GM18861 (cell line): ENCODE measurements at regions not wholly inside any gene's neighbourhood (a gene's known extent, or its start where the extent isn't known, plus 50 kb on each side); places are given as distances from the start of the nearest gene placed in this dataset.
"Not testable (repeated sequence)": the region's sequence is repeated elsewhere in the genome, so short reads cannot be mapped to it uniquely, and the experiment has no call there.

ENCODE experiments used
- ATAC-seq: cut with Tn5 transposase; IDR thresholded peaks from one replicate; pipeline ENCODE4 v1.9.1; 2021; ENCODE audit not compliant: unreplicated experiment

DNA sequence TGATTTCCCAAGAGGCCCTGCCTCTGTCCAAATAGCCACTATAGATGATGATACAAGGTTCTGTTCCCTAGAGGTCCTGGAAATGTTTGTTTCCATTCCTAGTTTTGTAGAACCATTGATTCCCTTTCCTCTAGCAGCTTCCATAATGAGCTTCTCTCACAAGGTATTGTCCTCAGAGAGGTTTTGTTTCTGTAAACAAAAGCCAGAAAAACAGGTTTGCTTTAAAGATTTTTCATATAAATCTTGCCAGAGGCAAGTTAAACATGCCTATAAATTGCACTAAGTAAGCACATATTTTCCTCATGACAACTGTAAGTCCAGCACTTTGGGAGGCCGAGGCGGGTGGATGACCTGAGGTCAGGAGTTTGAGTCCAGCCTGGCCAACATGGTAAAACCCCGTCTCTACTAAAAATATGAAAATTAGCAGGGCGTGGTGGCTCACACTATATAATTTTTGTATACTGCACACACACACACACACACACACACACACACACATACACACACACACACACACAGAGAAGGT is 1787.7 kb downstream of the EFNA5 start:
- no peak for ATAC-seq

DNA sequence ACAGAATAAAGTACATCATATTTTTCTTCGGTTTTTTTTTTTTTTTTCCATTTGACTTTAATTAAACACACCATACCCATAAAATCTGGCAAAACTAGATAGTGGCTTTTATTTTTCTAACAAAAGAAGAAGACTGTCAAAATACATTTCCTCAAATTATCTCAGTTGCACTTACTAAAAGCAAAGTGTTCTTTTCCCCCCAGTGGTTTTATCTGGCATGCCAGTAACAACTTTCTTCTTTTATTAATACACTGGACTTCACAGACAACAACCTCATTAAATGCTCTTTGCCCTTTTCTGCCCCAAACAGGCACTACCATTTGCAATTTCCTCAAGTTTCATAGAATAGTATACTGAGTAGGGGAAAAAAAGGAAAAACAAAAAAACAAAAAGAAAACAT is 1792.3 kb downstream of the EFNA5 start:
- no peak for ATAC-seq

DNA sequence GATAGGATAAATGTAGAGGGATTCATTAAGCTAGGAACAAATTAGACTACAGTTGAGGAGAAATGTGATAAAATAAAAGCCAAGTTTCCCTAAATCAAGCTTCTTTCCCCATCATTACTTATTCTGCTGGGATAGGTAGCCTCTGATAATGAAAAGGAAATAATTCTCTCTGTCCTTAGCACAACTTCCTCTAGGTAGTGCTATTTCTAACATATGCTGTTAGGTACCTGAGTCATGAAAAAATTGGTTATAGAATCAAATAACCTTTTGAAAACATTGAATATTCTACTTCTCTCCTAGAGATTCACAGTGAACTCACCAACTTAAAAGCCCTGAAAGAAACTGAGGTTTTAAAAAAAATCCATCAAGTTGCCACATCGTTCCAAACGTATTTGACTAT is 1793.1 kb downstream of the EFNA5 start:
- no peak for ATAC-seq

DNA sequence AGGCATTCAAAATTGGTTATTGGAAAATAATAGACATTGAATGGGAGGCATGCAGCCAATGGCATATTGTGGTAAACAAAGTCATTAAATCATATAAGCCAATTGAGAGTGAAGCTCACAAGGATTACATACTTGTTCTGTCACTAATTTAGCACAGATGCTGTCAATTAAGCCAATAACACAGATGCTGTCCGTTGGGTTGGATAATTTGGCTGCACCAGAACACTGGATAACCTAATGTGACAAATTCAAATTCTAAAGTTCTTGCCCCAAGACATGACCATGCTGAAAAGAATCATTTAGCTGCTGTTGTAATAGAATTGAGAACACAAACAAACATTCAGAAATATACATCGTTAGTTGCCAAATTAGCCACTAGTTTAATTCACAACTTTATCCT is 1796.4 kb downstream of the EFNA5 start:
- no peak for ATAC-seq

DNA sequence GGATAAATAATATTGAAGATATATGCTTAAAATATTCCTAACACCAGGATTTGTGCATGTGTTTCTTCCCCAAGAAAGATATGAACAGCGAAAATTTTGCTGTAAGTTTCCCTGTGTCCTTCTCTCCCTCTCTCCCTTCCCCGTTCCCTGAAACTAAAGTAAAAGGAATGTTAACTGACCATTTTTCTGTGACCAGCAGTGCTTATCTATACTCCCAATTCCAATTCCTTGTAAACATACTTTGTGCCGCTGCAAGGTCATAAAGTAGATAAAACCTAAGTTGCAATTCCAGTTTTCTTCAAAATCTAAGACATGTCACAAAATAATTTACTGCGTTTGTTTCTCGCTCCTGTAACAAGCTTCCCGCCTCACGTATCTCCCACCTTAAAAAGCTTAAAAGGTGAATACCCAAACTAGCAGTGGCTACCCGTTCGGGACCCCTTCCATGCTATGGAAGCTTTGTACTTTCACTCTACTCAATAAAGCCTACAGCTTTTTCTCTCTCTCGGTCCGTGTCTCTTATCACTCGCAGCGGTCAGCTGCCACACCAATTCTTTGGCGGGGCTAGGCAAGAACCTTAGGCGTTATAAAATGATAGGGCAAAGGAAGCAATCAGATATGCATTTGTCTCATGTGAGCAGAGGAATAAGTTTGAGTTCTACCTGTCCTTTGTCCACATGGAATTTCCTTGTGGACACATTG is 1798.0 kb downstream of the EFNA5 start:
- no peak for ATAC-seq

DNA sequence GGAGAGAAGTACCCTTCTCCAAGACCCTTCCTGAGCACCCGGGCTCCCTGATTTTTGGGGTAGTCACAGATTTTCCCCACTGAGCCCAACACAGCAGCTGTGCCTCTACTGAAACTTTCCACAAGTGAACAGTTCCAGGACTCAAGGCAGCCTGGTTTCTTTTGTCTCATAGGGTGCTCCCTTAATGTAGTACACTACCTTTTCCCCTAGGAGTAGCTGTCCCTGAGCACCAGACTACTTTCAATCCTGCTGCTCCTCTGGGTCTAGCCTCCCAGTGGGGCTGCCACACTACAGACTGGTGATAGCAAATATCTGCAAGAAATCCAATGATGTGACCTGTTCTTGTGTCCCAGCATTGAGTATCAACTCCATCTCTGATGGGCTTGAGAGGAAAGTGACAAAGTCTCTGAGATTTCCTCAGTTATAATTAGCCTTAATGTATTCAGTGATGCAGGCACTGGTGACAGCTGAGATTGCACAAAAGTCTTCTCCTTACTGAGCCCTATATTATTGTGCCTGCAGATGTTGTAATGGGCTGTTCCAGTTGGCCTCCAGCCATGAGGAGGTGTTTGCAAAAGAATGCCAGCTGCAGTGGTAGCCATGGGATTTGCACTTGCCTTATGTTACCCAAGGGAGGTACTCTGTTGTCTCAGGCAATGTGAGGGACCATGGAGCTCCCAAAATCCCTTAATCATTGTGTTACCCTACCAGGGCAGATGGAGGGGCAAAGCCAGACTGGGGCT is 1802.5 kb downstream of the EFNA5 start:
- ATAC-seq: no peak

DNA sequence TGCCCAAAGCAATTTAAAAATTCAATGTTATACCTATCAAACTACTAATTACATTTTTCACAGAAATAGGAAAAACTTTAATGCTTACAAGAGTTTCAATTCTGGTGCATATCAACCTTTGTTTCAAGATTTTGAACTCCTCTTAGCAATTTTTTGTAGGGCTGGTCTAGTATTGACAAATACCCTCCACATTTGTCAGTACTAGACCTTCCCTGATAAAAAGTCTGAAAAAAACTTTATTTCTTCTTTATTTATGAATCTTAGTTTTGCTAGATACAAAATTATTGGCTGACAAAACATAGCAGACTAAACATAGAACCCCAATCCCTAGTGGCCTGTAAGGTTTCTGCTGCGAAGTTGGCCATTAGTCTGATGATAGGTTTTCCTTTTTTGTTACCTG is 1804.9 kb downstream of the EFNA5 start:
- ATAC-seq: no peak

DNA sequence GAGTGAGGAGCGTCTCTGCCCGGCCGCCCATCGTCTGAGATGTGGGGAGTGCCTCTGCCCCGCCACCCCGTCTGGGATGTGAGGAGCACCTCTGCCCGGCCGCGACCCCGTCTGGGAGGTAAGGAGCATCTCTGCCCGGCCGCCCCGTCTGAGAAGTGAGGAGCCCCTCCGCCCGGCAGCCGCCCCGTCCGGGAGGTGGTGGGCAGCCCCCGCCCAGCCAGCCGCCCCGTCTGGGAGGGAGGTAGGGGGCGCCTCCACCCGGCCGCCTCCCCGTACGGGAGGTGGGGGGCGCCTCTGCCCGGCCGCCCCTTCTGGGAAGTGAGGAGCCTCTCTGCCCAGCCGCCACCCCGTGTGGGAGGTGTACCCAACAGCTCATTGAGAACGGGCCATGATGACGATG is 1811.4 kb downstream of the EFNA5 start:
- ATAC-seq: not testable (repeated sequence)

DNA sequence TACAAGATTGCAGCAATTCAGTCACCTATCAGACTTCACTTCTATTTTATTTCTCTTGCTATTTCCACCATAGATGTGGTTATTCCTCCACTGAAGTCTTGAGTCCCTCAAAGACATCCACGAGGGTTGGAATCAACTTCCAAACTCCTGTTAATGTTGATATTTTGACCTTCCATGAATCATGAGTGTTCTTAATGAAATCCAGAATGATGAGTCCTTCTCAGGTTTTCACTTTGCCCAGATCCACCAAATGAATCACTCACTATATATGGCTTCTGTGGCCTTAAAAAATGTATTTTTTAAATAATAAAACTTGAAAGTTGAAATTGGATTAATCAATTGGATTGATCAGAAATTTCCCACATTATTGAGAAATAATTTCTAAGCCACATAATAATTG is 1821.0 kb downstream of the EFNA5 start:
- ATAC-seq: no peak

DNA sequence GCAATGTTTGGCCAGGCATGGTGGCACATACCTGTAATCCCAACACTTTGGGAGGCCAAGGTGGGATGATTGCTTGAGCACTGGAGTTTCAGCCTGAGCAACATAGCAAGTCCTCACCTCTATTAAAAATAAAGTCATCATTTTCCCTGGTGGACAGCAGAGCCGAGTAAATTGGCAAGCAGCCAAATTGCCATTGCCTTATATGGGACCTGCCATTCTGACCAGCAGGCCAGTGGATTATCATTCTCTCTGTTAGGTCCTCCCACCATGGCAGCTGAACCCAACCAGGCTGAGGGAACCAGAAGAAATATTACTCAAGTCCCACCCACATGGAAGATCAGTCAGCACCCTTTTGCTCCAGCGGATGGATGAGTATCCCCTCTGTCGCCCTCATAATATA is 1829.9 kb downstream of the EFNA5 start:
- ATAC-seq: no peak

DNA sequence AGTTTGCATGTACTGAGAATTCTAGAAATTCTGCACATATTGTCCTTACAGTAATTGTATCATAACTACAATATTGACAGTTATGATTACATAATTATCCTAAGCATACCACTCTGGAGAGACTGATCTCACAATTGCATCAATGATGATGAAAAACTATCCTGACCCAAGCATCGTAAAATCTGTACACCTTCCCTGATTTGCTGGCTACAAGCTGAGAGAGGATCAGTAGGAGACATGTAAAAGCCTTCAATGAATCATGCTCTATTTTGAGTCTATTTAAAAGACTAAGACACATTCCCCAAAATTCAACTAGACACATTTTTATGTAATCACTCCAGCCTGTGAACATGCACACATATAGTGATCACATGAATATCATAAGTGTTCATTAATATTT is 1833.8 kb downstream of the EFNA5 start:
- ATAC-seq: no peak

DNA sequence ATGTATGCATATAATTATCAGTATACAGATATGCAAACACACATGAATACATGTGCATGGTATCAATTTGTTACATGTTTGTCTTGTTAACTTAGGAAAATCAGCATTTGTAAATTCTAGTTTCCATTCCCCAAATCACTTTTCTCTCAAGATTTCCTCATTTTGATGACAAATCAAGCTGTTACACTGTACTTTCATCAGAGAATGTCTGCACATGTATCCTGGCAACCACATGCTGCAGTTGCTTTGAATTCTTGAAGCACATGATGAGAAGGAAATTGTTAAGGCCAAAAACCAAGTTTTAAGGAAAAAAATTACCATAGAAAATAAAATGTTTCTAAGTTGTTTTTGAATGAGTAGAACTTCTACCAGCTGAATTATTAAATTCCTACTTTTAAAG is 1834.5 kb downstream of the EFNA5 start:
- no peak for ATAC-seq

DNA sequence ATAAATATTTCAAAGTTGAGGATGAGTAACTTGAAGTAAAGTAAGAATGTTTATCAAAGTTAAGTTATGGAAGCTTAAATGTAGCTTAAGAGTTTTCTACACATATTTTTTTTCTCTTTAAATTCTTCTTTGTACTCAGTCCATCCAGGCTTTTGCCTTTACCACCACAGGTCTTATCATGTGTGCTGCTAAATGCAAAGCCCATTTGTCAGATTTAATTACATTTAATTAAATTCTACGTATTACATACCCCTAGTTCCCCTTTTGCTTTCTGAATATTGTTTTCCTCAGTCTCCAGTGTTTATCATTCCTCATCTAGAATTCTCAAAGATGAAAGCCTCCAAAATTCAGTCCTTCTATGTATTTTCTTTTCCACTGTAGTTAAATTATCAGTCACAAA is 1841.9 kb downstream of the EFNA5 start:
- no peak for ATAC-seq

DNA sequence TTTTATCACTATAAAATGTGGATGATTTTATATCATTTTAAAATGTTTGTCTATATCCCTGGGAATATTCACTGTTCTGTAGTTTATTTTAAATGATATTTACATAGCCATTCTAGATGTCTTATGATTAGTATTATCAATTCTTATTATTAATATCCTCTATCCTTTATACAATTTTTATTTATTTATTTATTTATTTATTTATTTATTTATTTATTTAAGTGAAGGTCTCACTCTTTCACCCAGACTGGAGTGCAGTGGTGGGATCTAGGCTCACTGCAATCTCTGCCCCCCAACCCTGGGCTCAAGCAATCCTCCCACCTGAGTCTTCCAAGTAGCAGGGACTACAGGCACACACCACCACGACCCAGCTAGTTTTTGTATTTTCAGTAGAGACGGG is 1848.9 kb downstream of the EFNA5 start:
- no peak for ATAC-seq

DNA sequence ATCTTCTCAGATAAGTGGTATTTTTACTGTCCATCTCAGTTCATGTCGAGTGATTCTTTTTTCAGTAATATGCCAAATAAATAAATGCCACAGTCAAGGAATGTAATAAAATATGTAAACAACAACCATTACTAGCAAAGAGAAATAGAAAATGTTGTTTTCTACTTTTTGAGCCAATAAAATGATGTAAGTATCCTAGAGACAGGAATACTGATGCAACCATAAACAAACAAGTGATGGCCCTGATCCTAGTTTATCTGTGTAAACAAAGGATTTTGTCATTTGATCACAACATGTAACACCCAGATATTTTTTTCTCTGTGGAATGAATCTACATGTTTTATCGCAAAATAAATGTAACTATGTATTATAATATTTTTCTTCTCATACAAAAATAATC is 1852.8 kb downstream of the EFNA5 start:
- ATAC-seq: no peak

DNA sequence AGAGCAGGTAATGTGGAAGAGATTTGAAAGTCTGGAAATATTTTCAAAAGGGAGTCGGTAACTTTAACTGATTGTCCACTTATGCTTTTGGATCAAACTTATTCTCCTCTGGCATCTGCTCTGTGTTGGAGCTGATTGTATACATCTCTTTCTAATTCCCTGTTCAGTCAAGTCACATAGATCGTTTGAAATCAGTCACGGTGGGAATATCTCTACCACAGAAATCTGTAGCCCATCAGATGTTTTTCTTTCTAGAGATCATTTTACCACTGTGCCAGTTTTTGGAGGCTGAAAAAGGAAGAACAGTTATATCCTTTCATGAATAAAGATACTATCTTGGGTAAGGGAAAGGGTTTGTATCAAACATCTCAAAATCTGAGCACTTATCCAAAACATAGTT is 1853.3 kb downstream of the EFNA5 start:
- ATAC-seq: no peak

DNA sequence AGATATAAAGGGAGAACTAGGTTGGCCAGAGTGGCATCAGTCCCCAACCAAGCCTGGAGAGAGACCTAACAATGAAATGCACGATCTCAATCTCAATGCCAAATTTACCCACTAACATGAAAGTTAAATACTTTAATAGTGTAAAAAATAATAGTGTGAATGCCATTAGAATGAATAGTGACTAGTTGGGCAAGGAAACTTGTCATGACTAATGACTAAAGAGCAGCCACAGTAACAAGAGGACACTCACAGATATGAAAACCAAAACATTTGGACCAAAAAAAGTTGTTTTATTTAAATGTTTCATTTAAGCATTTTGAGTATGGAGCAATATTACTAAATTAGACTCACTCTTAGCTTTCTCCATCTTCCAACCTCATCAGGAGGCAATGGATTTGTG is 1853.8 kb downstream of the EFNA5 start:
- no peak for ATAC-seq

DNA sequence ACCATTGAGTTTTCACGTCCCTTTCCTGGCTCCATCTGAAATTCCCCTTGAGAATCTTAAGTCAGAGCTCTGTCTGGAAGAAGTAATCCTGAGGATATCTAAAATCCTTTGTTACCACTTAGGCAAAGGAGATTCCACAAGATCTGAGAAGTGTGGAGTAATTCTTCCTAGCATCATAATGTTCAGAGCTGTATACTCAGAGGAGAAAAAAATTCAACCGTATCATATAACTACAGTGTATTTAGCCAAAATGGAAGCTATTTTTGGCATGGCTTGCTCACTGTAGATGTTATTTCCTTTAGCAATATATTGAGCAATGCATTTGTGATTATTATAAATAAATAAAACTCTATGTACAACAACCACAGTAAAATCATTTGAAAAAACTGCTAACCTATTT is 1858.4 kb downstream of the EFNA5 start:
- ATAC-seq: no peak

DNA sequence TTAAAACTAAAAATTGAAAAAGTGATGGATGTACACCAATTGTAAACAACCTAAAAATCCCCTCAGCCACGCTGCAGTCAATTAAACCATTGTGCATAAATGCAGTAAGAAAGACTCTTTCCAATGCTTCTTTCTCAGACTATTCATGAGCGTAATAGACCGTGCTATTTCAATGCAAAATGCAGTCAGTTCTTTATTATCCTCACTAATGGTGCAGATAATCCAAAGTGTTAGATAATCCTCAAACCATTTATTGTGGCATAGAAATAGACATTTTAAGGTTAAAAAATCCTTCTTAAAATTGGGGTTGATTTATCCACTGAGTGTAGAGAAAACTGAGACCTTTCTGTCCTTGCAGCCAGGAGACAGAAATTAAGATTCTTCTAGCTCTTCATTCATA is 1862.8 kb downstream of the EFNA5 start:
- no peak for ATAC-seq

DNA sequence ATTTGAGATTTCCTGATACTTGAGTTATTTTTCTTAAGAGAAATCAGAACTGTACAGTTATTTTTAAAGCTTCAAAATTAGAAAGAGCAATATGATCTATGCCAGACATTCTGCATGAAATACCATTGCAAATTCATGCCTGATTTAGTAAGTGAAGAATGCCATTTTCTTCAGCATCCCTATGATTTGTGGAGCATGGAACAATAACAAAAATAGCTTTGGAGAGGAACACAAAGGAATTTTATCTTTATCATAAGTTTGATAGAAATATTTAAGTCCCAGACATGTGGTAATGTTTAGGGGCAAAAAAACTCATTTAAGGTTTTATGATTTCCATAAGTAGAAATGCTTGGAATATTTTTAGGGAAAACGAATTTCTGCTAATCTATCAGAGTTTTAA is 1863.4 kb downstream of the EFNA5 start:
- ATAC-seq: no peak

DNA sequence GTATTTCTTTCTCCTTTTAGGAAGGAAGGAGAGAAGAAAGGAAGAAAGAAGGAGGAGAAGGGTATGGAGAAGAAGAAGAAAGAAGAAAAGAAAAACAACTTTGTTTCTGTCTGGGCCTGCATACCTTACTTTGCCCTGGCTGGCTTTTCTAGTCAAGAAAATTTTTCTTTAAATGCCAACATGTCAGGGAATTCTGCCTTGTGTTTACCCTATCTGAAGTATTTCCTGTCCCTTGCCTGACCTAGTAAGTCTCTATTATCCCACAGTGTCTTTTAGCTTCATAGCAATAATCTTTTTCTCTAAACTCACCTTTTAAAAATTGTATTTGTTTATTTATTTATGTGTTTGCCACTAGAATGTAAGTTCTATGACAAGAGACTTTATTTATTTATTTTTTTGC is 1864.1 kb downstream of the EFNA5 start:
- no peak for ATAC-seq

DNA sequence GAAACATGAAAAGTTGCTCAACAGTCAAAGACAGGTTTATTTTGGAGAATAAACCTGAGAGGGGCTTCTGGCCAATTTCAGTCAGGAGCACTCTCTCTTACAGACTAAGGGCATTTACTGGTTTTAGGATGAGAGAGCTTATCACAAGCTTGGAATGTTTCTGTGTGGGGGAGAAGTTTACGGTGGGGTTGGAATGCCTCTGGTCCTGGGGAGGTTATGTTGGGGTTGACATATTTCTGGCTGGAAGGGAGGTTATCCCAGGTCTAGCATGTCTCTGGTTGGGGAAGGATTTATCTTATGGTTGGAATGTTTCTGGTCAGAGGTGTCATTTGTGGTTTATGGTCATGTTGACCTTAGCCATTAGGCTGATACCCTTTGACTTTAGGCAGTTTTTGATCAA is 1867.3 kb downstream of the EFNA5 start:
- ATAC-seq: no peak

DNA sequence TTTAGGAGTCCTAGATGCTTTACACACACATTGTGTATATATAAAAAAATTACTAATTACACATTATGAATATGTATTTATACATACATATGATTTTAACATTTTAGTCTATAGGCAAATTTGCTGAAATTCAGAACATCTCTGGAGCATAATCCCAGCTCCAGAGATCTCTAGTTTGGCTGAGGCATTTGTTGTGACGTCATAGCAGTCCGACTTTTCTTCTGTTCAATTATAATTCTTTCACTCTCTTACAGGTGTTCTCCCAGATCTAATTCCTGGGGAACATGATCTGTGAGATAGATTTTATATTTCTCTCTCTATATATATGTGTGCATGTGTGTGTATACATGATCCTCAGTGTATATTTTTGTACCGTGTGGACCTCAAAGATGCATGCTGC is 1876.2 kb downstream of the EFNA5 start:
- ATAC-seq: no peak
